GM12892 (cell line): ENCODE measurements at regions not wholly inside any gene's neighbourhood (a gene's known extent, or its start where the extent isn't known, plus 50 kb on each side); places are given as distances from the start of the nearest gene placed in this dataset.

Source experiments
- DNase-seq: peaks from one replicate; pipeline ENCODE4 v3.0.0; 2011; ENCODE audit not compliant: insufficient read length
- FAIRE-seq: peaks from 2 replicates; lab custom pipeline; 2011; peaks lifted over from hg19 to GRCh38; lab: Jason Lieb, UNC
- POLR2A ChIP-seq: IDR thresholded peaks from 2 replicates; pipeline ENCODE4 v1.6.1; 2011; ENCODE audit warnings: low read depth, low read length, control low read depth
- POLR2AphosphoS5 ChIP-seq: IDR thresholded peaks from 2 replicates; pipeline ENCODE4 v1.6.1; 2011; ENCODE audit warnings: low read depth, low read length, control low read depth
- TAF1 ChIP-seq: IDR thresholded peaks from 2 replicates; pipeline ENCODE4 v1.6.1; 2011; ENCODE audit warnings: low read depth, mild to moderate bottlenecking, control low read depth, low read length, borderline replicate concordance

- no peak for FAIRE-seq
- TF ChIP-seq TAF1 (no peak), POLR2AphosphoS5 (no peak), POLR2A (no peak)
- DNase-seq: no peak
Measured at GRCh38 chr2:145617906-145618305, 1098.0 kb upstream of the ZEB2 start.

- TF ChIP-seq POLR2A: no peak
- no peak for TF ChIP-seq POLR2AphosphoS5
- TF ChIP-seq TAF1: no peak
Measured at GRCh38 chr2:145617420-145617819, 1097.5 kb upstream of the ZEB2 start.

GRCh38 chr2:145615626-145616025 is 1095.7 kb upstream of the ZEB2 start:
- FAIRE-seq (no peak), DNase-seq (no peak)
- no peak for TF ChIP-seq POLR2A
- TF ChIP-seq POLR2AphosphoS5: no peak
- no peak for TF ChIP-seq TAF1

More at GRCh38 chr2:145617420-145617819, 1097.5 kb upstream of the ZEB2 start:
- no peak for FAIRE-seq
- DNase-seq: no peak

- DNase-seq: no peak
- TF ChIP-seq TAF1 (no peak), POLR2AphosphoS5 (no peak), POLR2A (no peak)
- no peak for FAIRE-seq
Measured at GRCh38 chr2:145609951-145610350, 1090.0 kb upstream of the ZEB2 start.

- FAIRE-seq: no peak
- no peak for DNase-seq
- no peak for TF ChIP-seq TAF1
Measured at GRCh38 chr2:145601361-145601925, 1081.5 kb upstream of the ZEB2 start.

- DNase-seq (no peak), FAIRE-seq (no peak)
- TF ChIP-seq POLR2A (no peak), POLR2AphosphoS5 (no peak), TAF1 (no peak)
Measured at GRCh38 chr2:145600811-145601210, 1080.9 kb upstream of the ZEB2 start.

- no peak for FAIRE-seq
Measured at GRCh38 chr2:145599756-145600155, 1079.8 kb upstream of the ZEB2 start.

GRCh38 chr2:145598434-145598833 is 1078.5 kb upstream of the ZEB2 start:
- no peak for FAIRE-seq
- no peak for DNase-seq
- TF ChIP-seq POLR2AphosphoS5 (no peak), POLR2A (no peak), TAF1 (no peak)

More at GRCh38 chr2:145599756-145600155, 1079.8 kb upstream of the ZEB2 start:
- DNase-seq: no peak
- TF ChIP-seq POLR2A: no peak
- TF ChIP-seq TAF1: no peak
- no peak for TF ChIP-seq POLR2AphosphoS5

GRCh38 chr2:145597809-145598208 is 1077.9 kb upstream of the ZEB2 start:
- FAIRE-seq: no peak
- no peak for TF ChIP-seq POLR2A
- no peak for DNase-seq

- TF ChIP-seq POLR2A: no peak
- DNase-seq: no peak
- no peak for FAIRE-seq
Measured at GRCh38 chr2:145597006-145597405, 1077.1 kb upstream of the ZEB2 start.

GRCh38 chr2:145596416-145596815 is 1076.5 kb upstream of the ZEB2 start:
- FAIRE-seq (no peak), DNase-seq (no peak)
- TF ChIP-seq TAF1 (no peak), POLR2A (no peak)

GRCh38 chr2:145595296-145595695 is 1075.4 kb upstream of the ZEB2 start:
- TF ChIP-seq POLR2AphosphoS5 (no peak), TAF1 (no peak), POLR2A (no peak)
- DNase-seq (no peak), FAIRE-seq (no peak)

- DNase-seq (no peak), FAIRE-seq (peak; percentile 33)
- TF ChIP-seq POLR2AphosphoS5: no peak
- TF ChIP-seq TAF1: no peak
- TF ChIP-seq POLR2A: no peak
Measured at GRCh38 chr2:145593991-145594614, 1074.2 kb upstream of the ZEB2 start.
